ENCODE measurements at regions not wholly inside any gene's neighbourhood (a gene's known extent, or its start where the extent isn't known, plus 50 kb on each side); places are given as distances from the start of the nearest gene placed in this dataset.

DNA sequence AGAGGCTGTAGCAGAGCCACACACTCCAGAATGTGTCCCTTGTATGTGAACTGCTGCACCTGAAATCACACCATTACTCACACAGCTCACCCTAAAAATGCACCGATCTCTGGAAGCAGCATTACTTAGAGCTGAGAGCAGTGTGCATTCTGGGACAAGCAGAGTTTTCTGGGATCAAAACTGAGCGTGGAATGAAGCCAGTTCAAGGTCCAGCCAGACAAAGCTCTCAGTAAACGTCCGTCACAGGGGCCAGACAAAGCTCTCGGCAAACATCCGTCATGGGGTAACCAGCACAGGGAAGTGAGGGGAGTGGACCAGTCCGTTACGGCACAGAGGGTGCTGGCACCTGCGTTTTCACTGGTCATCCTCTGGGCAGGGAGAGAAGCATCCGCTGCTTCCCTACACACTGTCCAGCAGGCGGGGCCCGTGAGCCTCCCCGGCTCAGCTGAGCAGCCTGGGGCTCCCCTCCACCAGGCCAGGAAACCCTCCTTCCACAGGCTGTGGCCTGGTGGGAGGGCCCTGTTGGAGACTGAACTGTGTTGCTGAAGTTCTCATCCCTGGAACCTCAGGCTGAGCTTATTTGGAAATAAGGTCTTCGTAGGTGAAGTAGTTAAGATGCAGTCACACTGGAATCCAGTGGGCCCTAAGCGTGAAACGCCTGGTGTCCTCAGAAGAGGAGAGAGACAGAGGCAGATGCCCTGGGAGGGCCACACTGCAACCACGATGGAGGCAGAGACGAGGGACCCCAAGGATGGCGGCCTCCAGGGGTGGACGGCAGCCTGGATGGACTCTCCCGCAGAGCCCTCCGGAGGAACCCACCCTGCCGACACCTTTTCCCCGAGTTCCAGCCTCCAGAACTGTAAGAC, 883.9 kb downstream of the BRD1 start:
- no peak for DNase-seq (ENCODE audit: extremely low read depth, low read depth)
- TF ChIP-seq, protein P1, sequence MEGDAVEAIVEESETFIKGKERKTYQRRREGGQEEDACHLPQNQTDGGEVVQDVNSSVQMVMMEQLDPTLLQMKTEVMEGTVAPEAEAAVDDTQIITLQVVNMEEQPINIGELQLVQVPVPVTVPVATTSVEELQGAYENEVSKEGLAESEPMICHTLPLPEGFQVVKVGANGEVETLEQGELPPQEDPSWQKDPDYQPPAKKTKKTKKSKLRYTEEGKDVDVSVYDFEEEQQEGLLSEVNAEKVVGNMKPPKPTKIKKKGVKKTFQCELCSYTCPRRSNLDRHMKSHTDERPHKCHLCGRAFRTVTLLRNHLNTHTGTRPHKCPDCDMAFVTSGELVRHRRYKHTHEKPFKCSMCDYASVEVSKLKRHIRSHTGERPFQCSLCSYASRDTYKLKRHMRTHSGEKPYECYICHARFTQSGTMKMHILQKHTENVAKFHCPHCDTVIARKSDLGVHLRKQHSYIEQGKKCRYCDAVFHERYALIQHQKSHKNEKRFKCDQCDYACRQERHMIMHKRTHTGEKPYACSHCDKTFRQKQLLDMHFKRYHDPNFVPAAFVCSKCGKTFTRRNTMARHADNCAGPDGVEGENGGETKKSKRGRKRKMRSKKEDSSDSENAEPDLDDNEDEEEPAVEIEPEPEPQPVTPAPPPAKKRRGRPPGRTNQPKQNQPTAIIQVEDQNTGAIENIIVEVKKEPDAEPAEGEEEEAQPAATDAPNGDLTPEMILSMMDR (IDR thresholded peaks at IDR 0.05; ENCODE audit: low read depth, low read length), result no peak

GRCh38 chr22:48942698-48943566, 884.7 kb downstream of the BRD1 start:
- no peak for DNase-seq (ENCODE audit: extremely low read depth, low read depth)
- TF ChIP-seq, protein P1 (IDR thresholded peaks at IDR 0.05; ENCODE audit: low read depth, low read length), result no peak

GRCh38 chr22:48941903-48942575, 885.6 kb downstream of the BRD1 start:
- TF ChIP-seq, protein P1 (IDR thresholded peaks at IDR 0.05; ENCODE audit: low read depth, low read length), result no peak
- DNase-seq (ENCODE audit: extremely low read depth, low read depth), result no peak

GRCh38 chr22:48941033-48941902, 886.4 kb downstream of the BRD1 start:
- TF ChIP-seq, protein P1 (IDR thresholded peaks at IDR 0.05; ENCODE audit: low read depth, low read length), result no peak

DNA sequence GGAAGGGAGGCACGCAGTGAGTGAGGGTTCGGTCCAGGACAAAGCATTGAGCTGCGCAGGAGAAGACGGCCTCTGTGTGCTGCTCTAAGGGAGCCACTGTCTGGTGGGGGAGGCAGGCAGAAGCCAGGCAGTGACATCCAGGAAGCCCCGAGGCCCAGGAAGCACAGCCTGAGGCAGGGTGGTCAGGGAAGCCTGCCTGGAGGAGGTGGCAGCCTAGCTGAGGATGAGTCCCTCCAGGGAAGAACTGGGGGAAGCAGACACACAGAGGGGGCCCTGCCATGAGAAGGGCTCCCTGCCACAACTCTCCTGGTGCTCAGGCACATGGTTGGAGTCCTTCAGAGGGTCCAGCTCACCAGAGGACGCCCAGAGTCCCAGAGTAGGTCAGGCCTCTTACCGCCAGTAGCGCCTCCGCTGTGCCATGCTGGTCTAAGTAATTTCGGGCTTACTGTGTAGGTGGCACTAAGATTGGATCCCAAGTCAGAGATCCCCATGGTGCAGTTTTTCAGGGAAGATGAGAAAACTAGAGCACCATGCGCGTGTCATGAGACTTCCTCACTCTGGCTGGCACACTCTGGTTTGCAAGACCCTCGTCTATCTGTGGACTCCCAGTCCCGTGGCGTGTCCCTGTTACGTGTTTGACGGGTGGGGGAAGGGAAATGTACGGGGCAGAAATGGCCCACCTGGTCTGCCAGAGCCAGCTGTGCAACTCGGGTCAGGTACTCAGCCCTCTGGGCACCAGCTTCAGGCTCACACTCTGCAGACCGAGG, 887.2 kb downstream of the BRD1 start:
- TF ChIP-seq, protein P1 (IDR thresholded peaks at IDR 0.05; ENCODE audit: low read depth, low read length), result no peak

More at GRCh38 chr22:48941033-48941902, 886.4 kb downstream of the BRD1 start:
- DNase-seq (ENCODE audit: extremely low read depth, low read depth), result no peak

More for the DNA sequence above, 887.2 kb downstream of the BRD1 start:
- no peak for DNase-seq (ENCODE audit: extremely low read depth, low read depth)
